Iris pigment epithelial cell (primary cell): ENCODE measurements at regions not wholly inside any gene's neighbourhood (a gene's known extent, or its start where the extent isn't known, plus 50 kb on each side); places are given as distances from the start of the nearest gene placed in this dataset.

ENCODE experiments used
- DNase-seq: peaks from one replicate; pipeline ENCODE4 v3.0.0-alpha.2; 2011; ENCODE audit warnings: low read depth

DNA sequence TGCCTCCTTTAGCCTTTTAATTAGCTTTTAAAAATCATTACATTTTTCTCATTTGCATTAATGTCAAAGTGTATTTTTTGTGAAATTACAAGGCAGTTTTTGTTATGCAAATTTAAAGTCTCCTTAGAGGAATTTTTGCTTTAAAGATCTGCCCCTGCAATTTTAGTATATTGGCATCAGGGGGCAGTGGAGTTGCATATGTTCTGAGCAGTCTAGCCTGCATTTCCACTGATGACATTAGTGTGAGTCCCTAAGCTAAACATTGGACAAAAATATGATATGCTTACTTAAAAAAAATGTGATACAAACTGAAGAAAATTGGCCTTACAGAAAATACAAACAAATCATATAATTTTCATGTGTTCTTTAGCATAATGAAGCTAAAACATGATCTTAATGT, 426.5 kb downstream of the SLC4A3 start:
- DNase-seq: no peak

GRCh38 chr2:220057391-220057790, 430.0 kb downstream of the SLC4A3 start:
- no peak for DNase-seq

DNA sequence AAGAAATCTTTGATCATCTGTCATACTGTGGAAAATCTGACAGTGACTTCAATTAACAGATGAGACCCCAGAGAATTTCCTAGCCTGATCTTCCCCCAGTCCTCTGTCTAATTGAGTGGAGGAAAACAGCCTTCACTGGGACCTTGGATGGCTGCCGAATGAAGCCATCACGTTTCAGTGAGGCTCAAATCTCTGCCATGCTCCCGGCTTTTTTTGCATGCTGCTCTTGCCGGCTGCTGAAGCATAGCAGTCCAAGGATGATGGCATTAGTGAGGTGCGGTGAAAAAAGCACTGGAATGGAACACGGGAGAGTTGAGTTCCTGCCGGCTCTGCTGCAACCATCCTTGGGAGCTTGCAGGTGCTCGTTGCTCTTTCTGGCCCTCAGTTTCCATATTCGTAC, 430.5 kb downstream of the SLC4A3 start:
- no peak for DNase-seq

DNA sequence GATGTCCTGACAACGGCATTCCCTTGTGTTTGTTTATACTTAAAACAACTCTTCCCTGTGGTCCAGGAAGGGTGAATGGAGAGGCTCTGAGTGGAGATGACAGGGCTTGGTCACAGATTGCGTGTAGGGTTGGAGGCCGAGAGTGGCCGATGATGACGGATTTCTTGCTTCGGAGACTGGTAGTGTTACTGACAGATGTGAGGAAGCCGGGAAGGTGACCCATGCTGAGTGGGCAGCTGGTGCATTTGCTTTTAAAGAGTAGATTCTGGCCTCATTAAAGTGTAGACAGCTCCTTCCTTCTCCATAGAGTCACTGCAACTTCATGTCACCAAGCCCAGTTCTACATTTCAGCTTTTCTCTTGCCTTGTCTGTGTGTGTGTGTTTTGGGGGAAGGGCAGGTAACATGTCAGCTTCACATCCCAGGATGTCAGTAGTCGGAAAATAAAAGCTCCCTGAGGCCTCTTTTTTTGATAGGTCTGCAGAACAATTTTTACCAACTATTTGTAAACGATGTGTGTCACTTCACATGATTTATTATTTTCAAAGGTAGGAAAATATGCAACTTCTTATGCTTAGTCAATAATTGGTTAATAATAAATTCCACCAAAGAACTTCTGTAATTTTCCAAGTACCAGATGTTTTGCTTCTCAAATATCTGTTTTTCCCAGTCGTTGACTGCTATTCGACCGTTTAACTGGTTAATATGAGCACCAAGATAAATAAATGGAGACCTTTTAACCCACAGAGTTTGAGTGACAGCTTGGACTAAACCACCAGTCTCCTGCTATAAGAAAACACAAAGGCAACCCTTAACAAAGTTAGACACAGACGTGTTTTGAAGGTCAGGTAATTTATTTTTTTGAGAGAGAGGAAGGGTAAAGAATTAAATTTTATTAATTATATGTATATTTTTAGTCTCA, 436.9 kb downstream of the SLC4A3 start:
- DNase-seq: peak; percentile 31

- DNase-seq: peak; percentile 19
Measured at GRCh38 chr2:220065581-220065980, 438.2 kb downstream of the SLC4A3 start.

DNA sequence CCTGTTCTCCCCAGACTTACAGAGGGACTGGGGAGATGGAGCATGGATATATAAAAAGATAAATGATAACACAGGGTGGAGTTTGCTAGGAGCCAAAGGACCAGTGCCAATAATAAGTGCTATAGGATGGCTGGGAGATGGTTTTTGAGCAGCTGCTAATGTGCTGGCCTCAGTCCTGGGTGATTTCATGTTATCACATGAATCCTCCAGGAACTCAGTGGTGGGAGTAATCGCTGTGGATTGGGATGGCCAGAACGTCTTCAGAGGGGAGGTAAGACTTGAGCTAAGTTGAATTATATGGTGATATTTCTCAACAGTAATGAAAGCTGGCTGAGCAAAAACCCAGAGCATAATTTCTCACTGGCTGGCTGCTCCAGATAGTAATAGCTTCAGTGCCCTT, 441.4 kb downstream of the SLC4A3 start:
- DNase-seq: no peak

DNA sequence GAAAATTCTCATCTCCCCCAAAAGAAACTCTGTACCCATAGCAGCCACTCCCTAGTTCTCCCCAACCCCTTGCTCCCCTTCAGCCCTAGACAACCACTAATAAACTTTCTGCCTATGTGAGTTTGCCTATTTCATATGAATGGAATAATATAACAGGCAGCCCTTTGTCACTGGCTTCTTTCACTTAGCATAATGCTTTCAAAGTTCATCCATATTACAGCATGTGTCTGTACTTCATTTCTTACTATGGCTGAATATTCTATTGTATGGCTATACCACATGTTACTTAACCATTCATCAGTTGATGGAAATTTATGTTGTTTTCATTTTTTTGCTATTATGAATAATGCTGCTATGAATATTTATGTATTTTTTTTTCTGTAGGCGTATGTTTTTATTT, 442.9 kb downstream of the SLC4A3 start:
- no peak for DNase-seq

DNA sequence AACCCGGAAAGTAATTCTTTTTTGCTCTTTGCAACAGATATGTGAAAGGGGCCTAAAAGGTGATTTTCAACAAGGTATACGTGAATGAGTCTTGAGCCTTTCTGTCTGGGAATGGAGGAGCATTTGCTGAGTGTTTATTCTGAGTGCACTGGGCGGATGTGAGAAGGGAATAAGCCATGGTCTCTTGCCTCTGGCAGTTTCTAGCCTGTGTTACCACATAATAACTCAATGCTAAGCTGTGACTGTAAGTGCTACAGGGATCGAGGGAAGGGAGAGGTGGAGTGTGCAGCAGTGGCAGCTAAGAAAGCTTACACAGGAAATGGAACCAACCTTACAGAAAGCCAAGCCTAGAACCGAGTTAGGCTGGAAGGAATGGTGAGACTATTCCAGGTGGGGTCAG, 444.3 kb downstream of the SLC4A3 start:
- DNase-seq: no peak

DNA sequence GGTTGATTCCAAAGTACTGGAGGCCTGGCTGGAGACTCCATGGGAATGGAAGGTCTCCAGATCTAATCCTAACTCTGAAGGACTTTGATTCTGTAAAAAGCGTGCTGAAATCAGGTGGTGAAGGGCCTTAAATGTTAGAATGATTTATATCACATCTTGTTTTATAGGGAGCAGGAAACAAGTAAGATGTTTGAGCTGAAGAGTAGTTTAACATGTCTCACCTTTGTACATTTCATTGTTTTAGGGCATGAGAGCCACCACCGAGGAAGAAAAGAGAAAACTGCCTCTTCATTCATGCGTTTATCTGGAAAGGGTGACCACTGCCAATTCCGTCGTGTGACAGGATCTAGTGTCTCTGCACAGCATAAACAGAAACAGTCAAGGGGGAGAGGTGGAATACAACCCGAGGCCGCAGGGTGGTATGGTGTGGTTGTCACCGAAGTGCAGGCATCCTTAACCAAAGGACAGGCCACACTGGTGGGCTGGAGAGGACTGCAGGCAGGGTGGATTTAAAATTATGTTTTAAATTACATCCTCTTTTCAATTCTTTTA, 445.3 kb downstream of the SLC4A3 start:
- DNase-seq: no peak

DNA sequence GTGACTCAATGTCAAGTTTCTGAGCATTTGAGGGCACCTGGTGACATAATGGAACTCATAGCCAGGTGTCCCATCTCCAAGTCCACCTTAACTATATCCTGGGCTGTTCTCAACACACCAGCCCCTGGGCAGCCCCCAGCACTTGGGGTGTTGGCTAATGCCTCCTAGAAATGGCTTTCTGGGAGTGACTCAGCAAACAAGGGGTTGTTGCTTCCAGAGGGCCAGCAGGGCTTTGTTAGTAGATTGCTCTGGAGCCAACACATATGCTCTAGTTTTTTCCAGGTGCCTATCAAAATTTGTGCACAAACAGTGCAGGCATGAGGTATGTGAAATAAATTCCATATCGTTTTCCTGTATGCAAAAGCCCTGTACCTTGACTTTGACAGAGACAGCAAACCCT, 448.4 kb downstream of the SLC4A3 start:
- peak; percentile 8 for DNase-seq

- peak; percentile 80 for DNase-seq
Measured at GRCh38 chr2:220076734-220077133, 449.3 kb downstream of the SLC4A3 start.

DNA sequence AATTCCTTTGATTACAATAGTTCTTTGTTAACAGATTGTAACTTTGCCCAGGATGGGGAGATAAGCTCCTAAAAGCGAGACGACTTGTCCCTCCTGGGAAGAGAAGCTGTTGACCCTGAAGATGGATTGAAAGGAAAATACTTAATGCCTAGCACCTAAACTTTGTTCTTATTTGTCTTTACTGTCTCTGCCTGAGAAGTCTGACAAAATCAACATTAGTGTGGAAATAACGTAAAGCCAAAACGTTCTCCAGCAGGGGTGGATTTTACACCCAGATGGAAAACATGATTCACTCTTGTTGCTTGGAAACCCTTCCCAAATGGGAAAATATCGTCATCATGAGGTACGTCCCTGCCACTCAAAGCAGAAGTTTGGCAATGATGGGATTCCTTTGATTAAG, 450.1 kb downstream of the SLC4A3 start:
- peak; percentile 74 for DNase-seq

- DNase-seq: no peak
Measured at GRCh38 chr2:220078439-220078838, 451.0 kb downstream of the SLC4A3 start.

- DNase-seq: no peak
Measured at GRCh38 chr2:220079595-220079994, 452.2 kb downstream of the SLC4A3 start.

GRCh38 chr2:220081171-220081570, 453.7 kb downstream of the SLC4A3 start:
- no peak for DNase-seq

- no peak for DNase-seq
Measured at GRCh38 chr2:220090050-220090449, 462.6 kb downstream of the SLC4A3 start.

- DNase-seq: no peak
Measured at GRCh38 chr2:220096406-220096805, 469.0 kb downstream of the SLC4A3 start.

- no peak for DNase-seq
Measured at GRCh38 chr2:220101980-220102379, 474.6 kb downstream of the SLC4A3 start.

DNA sequence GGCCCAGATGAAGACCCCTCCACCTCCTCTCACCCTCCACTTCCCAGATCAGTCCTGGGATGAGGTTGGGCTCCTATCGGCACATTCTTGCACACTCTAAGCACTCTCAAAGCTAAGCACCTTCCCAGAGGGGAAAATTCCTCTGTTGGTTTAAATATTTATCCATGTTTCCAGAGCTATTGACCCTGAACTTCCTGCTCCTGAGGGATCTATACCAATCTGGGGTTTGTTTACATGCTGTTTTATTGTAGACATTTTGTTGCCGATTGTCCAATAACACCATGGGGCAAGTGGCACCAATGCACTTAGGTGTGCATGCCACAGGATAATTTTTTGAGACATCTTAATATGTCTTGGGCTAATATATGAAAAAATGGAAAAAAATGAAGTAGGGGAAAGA, 476.2 kb downstream of the SLC4A3 start:
- no peak for DNase-seq

DNA sequence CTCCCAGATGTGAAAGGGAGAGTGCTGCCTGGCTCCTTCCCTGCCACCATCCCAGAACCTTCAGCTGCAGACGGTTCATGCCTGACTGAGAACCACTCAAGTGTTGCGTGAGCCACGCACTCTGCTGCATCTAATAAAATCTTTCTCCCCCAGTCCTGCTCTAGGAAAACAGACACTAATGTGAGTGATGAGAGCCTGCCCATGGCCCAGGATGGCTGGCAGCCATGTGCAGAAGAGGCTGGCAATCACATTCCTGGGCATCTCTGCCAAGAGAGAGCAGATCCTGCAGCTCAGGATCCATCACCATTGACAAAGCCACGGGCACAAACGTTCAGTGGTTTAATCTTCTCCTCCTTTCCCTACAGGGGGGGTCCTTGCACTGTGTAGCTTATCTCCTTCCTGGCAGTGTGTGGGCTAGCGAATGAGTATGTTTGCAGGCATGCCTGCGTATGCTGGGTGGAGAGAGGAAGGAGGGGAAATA, 477.5 kb downstream of the SLC4A3 start:
- DNase-seq: peak; percentile 93

DNA sequence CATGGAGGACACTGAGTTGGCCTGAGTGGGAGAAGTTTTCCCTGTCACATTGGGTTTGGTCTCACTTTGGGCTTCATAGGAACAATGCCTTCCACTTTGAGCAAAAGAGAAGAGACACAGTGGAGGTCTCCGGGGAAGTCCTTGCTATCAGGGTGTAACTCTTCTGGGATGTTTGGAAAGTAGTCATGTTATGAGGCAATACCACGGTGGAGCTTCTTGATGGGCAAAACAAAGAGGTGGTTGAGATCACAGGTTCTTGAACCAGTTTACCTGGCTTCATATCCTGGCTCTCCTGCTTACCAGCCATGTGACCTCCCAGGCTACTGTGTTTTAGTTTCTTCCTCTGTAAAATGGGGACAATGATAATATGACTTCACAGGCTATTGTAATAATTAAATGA, 478.6 kb downstream of the SLC4A3 start:
- no peak for DNase-seq

- DNase-seq: no peak
Measured at GRCh38 chr2:220107380-220107791, 480.0 kb downstream of the SLC4A3 start.

GRCh38 chr2:220114443-220114842, 487.0 kb downstream of the SLC4A3 start:
- no peak for DNase-seq

DNA sequence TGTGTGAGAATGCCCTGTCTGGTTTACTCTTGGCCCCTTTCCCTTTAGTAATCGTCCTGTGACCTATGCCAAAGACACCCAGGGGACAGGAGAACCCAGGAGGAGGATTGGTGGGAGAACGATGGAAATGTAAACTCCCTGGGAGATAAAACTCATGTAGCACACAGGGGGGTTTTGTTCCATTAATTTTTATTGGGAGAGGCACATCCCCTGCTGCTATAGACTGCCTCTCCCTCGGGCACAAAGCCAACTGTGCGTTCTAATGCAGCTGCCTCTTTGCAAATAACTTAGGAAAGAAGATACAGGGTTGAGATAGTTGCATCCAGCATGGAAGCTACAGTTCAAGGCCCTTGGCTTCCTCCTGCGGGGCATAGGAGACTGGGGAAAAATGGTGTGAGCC, 489.6 kb downstream of the SLC4A3 start:
- no peak for DNase-seq
